Endothelial cell of umbilical vein (primary cell): ENCODE measurements at regions not wholly inside any gene's neighbourhood (a gene's known extent, or its start where the extent isn't known, plus 50 kb on each side); places are given as distances from the start of the nearest gene placed in this dataset.

ENCODE experiments used
- CTCF ChIP-seq, 2 donors: IDR thresholded peaks; 1 replicate in 1 of 2; 2 replicates in 1 of 2; pipeline ENCODE4 v1.5.1; 2011; ENCODE audit warnings: low read length in 2 of 2, mild to moderate bottlenecking in 2 of 2, moderate library complexity in 2 of 2, control low read depth in 1 of 2, inconsistent platforms in 1 of 2, low read depth in 1 of 2; ENCODE audit not compliant: insufficient read depth in 1 of 2; ENCODE audit errors: extremely low read depth in 1 of 2
- EZH2 ChIP-seq: IDR thresholded peaks from 2 replicates; pipeline ENCODE4 v1.6.1; 2012; ENCODE audit warnings: borderline replicate concordance, low read depth, mild to moderate bottlenecking, moderate library complexity, low read length, inconsistent platforms; ENCODE audit not compliant: severe bottlenecking
- JUN ChIP-seq: IDR thresholded peaks from 2 replicates; pipeline ENCODE4 v1.6.1; 2011; ENCODE audit warnings: borderline replicate concordance, low read depth; ENCODE audit not compliant: insufficient read length, insufficient read depth
- MYC ChIP-seq: IDR thresholded peaks from one replicate; pipeline ENCODE4 v1.6.1; 2011; ENCODE audit warnings: mild to moderate bottlenecking, low read depth, low read length
- POLR2A ChIP-seq: IDR thresholded peaks from 2 replicates; pipeline ENCODE4 v1.6.1; 2012; ENCODE audit warnings: low read depth, mild to moderate bottlenecking, control low read depth, low read length
- POLR2AphosphoS5 ChIP-seq: IDR thresholded peaks from 2 replicates; pipeline ENCODE4 v1.6.1; 2012; ENCODE audit warnings: low read depth, mild to moderate bottlenecking, control low read depth, low read length, moderate library complexity; ENCODE audit not compliant: insufficient read depth
- TF ChIP-seq, protein P1 (sequence below): IDR thresholded peaks from 2 replicates; pipeline ENCODE4 v1.6.1; 2011; ENCODE audit not compliant: insufficient read depth, insufficient read length

DNA sequence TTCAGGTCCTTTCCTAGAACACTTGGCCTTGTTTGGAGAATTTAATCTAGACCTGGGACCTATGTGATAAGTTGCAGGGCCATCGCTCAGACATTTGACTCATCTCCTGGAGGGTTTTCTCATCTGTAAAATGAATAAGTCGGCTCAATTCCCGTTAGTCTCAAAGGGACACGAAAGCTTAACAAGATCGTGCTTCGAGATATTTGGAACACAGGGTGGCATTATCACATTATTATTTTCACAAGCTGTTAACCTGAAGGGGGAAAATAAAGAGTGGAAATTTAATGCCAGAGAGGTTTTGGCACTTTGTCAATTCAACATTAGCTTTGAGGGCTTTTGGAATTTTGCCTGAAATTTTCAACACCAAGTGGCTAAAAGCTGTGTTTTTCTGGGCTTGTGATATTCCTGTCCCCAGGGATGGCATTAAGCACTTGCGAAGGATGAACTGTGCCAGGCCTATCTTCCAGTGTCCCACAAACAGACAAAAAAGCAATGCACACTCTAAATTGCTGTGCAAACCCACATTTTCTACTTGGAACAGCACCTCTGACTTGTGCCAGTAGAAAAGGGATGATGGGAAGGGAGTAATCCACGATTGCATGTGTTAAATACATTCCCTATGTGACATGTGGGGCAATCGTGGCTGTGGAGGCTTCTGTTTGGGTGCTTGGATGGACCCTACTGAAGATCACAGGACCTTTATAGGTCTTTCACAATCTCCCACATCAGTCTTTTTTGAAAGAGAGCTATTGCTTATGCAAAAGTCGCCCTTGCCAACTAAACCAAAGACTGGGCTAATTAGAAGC, 478.7 kb downstream of the MFSD1 start:
- no peak for TF ChIP-seq CTCF (IDR thresholded peaks at IDR 0.05; ENCODE audit: extremely low read depth in 1 of 2, insufficient read depth in 1 of 2, low read depth in 1 of 2, low read length in 2 of 2)
- no peak for TF ChIP-seq POLR2A
- TF ChIP-seq POLR2AphosphoS5 = no peak
- TF ChIP-seq EZH2 = no peak
- TF ChIP-seq MYC = no peak
- no peak for TF ChIP-seq JUN
- TF ChIP-seq, protein P1, sequence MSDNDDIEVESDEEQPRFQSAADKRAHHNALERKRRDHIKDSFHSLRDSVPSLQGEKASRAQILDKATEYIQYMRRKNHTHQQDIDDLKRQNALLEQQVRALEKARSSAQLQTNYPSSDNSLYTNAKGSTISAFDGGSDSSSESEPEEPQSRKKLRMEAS = no peak
